ENCODE measurements at regions not wholly inside any gene's neighbourhood (a gene's known extent, or its start where the extent isn't known, plus 50 kb on each side); places are given as distances from the start of the nearest gene placed in this dataset.

DNA sequence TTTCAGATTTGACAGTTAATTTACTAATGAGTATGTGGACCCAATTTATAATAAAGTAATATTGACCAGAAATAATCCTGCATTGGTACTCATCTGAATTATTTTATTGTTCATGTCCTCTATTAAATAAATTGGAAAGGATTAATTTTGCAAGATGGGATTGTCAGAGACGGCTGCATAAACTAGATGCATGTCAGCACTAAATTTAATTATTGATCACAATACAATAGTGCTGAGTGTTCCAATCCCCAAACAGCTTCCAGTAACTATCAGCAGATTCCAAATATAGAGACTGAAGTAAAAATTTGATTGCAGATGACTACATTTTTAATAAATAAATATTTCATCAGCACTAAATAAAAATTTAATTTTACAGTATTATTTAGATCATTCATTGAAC, 387.2 kb downstream of the GRB14 start:
- no peak overlapping the region for H3K4me3 ChIP-seq (ENCODE audit: low read depth, low read length)
- TF ChIP-seq, protein P1, sequence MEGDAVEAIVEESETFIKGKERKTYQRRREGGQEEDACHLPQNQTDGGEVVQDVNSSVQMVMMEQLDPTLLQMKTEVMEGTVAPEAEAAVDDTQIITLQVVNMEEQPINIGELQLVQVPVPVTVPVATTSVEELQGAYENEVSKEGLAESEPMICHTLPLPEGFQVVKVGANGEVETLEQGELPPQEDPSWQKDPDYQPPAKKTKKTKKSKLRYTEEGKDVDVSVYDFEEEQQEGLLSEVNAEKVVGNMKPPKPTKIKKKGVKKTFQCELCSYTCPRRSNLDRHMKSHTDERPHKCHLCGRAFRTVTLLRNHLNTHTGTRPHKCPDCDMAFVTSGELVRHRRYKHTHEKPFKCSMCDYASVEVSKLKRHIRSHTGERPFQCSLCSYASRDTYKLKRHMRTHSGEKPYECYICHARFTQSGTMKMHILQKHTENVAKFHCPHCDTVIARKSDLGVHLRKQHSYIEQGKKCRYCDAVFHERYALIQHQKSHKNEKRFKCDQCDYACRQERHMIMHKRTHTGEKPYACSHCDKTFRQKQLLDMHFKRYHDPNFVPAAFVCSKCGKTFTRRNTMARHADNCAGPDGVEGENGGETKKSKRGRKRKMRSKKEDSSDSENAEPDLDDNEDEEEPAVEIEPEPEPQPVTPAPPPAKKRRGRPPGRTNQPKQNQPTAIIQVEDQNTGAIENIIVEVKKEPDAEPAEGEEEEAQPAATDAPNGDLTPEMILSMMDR (IDR thresholded peaks at IDR 0.05; ENCODE audit: low read depth, low read length), result no peak

DNA sequence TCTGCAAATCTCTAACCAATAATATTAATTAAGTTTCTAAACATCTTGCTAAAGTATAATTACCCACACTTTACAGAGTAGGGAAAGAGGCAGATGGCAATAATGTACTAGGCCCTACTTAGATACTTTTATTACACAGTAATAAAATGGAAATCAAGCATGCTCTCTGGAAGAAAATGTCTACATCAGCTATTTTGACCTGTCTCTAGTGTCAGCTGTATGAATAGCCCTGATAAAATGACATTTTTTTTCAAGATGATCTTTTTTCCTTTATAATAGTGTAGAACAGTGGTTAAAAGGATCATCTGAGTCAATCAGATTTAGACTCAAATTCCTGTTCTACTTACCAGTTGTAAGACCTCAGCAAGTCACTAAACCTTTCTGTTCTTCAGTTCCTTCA, 397.3 kb downstream of the GRB14 start:
- TF ChIP-seq, protein P1 (IDR thresholded peaks at IDR 0.05; ENCODE audit: low read depth, low read length), result no peak
- H3K4me3 ChIP-seq (ENCODE audit: low read depth, low read length), result no peak overlapping the region

DNA sequence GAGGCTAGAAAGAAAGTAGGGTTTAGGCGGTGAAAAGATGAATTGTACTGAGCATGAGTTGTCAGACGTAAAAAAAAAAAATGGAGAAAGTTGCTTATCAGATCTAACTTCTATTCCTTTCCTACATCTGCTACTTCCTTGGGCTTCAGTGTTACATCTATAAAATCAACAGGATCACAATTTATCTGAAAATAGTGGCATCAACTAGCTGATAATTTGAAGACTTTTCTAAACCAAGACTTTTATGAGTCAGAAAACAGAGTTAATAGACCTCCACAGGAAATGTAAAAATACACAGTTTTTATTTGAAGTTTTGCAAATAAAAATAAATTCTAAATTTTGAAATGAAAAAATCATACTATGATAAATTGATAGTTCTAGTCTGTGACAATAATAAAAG, 399.8 kb downstream of the GRB14 start:
- TF ChIP-seq, protein P1 (IDR thresholded peaks at IDR 0.05; ENCODE audit: low read depth, low read length), result no peak
- no peak overlapping the region for H3K4me3 ChIP-seq (ENCODE audit: low read depth, low read length)

DNA sequence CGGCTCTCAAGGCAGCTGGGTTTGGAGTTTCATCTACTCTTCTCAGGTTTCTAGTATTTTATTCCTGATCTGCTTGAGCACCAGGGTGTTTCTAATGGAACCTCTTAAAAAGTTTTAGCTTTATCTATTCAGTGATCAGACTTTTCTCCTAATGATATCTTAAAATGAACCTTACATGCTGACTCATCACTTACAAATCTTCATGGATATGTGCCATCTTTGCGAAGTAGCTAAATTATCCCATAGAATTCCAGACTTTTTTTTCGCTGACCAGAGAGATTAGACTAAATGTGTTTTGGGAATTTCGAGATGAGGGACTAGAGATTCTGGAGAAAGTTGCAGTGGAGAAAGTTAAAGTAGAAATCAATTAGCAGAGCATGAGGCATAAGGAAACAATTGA, 401.0 kb downstream of the GRB14 start:
- TF ChIP-seq, protein P1 (IDR thresholded peaks at IDR 0.05; ENCODE audit: low read depth, low read length), result no peak
- H3K4me3 ChIP-seq (ENCODE audit: low read depth, low read length), result no peak overlapping the region

DNA sequence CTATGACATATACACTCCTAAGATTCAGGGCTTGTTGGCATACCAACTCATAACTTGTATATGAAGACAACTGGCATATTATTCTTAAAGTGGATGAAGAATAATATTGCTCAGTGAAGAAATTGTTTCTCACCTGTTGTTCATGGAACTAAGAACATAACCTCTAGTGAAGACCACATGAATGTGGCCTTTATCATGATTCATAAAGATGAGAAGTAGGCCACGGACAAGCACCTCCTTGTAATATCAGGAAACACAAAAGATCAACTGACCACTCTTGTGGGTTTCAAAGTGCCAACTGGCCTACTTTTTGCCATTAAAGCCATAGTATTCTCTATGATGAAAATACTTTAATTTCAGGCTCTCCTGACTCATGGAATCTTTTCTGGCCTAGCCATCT, 407.4 kb downstream of the GRB14 start:
- H3K4me3 ChIP-seq (ENCODE audit: low read depth, low read length), result no peak overlapping the region
- TF ChIP-seq, protein P1 (IDR thresholded peaks at IDR 0.05; ENCODE audit: low read depth, low read length), result no peak

DNA sequence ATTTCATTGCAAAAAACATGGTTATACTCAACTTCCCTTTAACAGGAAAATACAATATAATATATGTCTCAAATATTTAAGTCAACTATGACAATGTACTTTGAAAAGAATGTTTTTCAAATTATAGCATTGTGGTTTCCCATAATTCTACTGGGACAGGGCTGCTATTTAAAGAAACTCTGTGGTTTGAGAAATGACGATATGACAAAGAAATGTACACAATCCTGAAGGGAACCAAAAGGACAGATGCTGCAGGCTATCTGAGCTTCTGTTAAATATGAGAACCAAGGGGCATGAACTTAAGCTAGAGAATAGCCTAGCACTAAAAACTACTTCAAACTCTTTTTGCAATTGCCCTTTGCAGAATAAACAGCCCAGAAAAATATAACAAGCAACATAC, 415.9 kb downstream of the GRB14 start:
- no peak overlapping the region for H3K4me3 ChIP-seq (ENCODE audit: low read depth, low read length)
- TF ChIP-seq, protein P1 (IDR thresholded peaks at IDR 0.05; ENCODE audit: low read depth, low read length), result no peak

DNA sequence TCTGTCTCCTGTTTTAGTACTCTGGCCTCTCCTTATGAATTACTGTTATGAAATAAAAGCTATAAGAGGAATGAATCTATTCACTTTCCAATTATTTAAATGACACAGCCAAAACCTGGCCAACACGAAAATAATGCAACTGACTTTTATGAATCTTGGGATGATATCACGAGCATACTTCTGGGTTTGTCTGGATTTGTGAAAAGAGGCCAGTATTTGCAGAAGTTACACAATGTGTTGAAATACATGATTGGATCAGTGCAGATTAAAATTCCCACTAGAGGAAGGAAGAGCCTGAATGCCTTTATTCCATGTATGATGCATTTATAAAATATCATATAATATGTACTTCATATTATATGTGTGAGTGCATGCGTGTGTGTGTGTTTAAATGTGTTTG, 418.2 kb downstream of the GRB14 start:
- no peak overlapping the region for H3K4me3 ChIP-seq (ENCODE audit: low read depth, low read length)
- TF ChIP-seq, protein P1 (IDR thresholded peaks at IDR 0.05; ENCODE audit: low read depth, low read length), result no peak

Measured in WI38 (cell line).